Breast epithelium (tissue), 3 donors: ENCODE measurements at regions not wholly inside any gene's neighbourhood (a gene's known extent, or its start where the extent isn't known, plus 50 kb on each side); places are given as distances from the start of the nearest gene placed in this dataset.

Experiments
- POLR2A ChIP-seq: fragments of 450-650 bp; IDR thresholded peaks from one replicate; pipeline ENCODE4 v1.6.1; 2016; ENCODE audit warnings: antibody characterized with exemption, mild to moderate bottlenecking, moderate library complexity
- POLR2AphosphoS5 ChIP-seq, 3 donors: sonication (generic); formaldehyde crosslinking; IDR thresholded peaks; one replicate each; pipeline ENCODE4 v1.6.1; 2017; ENCODE audit warnings: antibody characterized with exemption in 3 of 3
- TF ChIP-seq, protein P1 (sequence below), 3 donors: fragments of 450-650 bp; IDR thresholded peaks; one replicate each; pipeline ENCODE4 v1.5.1; 2016 to 2017; ENCODE audit warnings: antibody characterized with exemption in 3 of 3, mild to moderate bottlenecking in 3 of 3, moderate library complexity in 3 of 3

DNA sequence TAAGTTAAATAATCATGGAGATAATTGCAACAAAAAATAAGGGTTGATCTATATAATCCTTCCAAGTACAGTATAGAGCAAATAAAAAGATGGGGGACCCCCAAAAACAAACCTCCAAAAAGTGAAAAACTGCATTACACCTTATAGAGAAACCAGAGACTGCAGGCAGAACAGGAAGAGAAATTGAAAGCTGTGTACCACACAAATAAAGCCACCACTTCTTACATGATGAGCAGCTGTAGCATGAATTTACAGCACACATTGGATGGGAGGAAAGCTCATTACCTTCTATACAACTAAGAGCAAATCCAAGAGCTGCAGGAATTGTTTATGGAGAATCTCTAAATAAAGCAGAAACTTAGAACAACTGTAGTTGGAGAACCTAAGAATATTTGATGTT lies 152.4 kb upstream of the PDE5A start:
- TF ChIP-seq, protein P1, sequence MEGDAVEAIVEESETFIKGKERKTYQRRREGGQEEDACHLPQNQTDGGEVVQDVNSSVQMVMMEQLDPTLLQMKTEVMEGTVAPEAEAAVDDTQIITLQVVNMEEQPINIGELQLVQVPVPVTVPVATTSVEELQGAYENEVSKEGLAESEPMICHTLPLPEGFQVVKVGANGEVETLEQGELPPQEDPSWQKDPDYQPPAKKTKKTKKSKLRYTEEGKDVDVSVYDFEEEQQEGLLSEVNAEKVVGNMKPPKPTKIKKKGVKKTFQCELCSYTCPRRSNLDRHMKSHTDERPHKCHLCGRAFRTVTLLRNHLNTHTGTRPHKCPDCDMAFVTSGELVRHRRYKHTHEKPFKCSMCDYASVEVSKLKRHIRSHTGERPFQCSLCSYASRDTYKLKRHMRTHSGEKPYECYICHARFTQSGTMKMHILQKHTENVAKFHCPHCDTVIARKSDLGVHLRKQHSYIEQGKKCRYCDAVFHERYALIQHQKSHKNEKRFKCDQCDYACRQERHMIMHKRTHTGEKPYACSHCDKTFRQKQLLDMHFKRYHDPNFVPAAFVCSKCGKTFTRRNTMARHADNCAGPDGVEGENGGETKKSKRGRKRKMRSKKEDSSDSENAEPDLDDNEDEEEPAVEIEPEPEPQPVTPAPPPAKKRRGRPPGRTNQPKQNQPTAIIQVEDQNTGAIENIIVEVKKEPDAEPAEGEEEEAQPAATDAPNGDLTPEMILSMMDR (IDR thresholded peaks at IDR 0.05): no peak
- no peak for TF ChIP-seq POLR2A
- no peak for TF ChIP-seq POLR2AphosphoS5 (IDR thresholded peaks at IDR 0.05)
